LNCAP (cell line): ENCODE measurements at regions not wholly inside any gene's neighbourhood (a gene's known extent, or its start where the extent isn't known, plus 50 kb on each side); places are given as distances from the start of the nearest gene placed in this dataset.

Experiments used
- CTCF ChIP-seq: fragments of 450-650 bp; IDR thresholded peaks from 2 replicates; pipeline ENCODE4 v1.5.1; 2017; ENCODE audit warnings: mild to moderate bottlenecking

GRCh38 chr4:72942565-72942964, 127.0 kb downstream of the COX18 start:
- TF ChIP-seq CTCF, result no peak

DNA sequence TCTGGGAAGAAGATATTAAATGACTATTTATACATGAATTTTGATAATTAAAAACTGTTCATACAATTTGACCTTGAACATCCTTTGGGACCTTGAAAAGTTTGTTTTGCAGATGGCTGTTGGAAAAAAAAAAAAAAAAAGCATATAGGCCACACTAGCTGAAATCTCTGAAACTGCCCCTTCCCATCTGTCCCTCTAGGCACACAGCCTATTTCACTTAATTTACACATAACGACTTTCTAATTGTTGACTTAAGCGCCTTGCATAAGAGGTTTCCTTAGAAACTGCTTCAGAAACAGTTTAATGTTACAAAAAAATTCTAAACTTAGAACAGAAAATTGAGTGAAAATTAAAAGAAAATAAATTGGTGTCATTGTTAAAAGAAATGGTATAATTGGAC, 131.0 kb downstream of the COX18 start:
- no peak for TF ChIP-seq CTCF

DNA sequence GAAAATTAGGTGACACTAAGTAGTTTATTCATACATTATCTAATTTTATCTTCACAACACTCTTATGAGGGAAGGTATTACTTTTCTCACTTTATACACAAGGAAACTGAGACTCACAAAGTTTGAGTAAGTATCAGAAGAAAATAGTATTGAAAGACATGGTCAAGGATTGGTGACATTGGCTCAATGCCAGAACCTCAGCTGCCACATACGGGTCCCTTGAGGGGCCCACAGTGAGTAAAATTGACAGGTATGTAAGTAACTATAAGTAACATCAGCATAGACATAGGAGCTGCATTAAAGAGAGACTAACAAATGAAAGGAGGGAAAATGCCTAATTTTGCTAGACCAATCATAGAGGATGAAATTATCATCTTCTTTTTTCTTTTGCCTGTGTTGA, 134.1 kb downstream of the COX18 start:
- no peak for TF ChIP-seq CTCF

- no peak for TF ChIP-seq CTCF
Observed at GRCh38 chr4:72933029-72933428, 136.5 kb downstream of the COX18 start.

DNA sequence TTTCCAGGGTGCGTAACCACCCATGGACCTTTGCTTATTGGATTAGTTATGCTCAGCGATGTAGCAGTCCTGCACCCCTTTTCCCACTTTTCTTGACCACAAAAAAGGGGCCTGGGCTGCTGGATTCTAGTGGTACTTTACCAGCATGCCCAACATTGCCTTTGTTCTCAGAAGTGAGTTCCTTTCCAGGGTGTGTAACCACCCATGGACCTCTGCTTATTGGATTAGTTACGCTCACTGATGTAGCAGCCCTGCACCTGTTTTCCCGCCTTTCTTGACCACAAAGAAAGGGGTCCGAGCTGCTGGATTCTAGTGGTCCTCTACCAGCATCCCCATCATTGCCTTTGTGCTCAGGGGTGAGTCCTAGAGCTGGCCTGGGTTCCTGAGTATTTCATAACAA, 138.2 kb downstream of the COX18 start:
- TF ChIP-seq CTCF, result no peak

DNA sequence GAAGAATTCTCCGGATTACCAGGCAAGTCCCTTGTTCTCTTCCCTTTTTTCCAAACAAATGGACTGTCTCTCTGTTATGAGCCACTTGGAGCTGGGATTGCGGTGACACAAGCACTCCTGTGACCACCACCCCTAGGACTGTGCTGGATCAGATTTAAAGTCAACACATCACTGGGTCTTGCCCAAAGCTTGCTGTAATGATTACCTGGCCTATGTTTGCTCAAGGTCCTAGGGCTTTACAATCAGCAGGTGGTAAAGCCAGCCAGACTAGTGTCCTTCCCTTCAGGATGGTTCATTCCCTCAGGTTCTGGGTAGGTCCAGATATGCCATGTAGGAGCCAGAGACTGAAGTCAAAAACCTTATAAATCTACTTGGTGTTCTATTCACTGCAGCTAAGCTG, 144.7 kb downstream of the COX18 start:
- no peak for TF ChIP-seq CTCF

- TF ChIP-seq CTCF, result no peak
Observed at GRCh38 chr4:72919937-72920336, 149.6 kb downstream of the COX18 start.

GRCh38 chr4:72919464-72919863, 150.1 kb downstream of the COX18 start:
- TF ChIP-seq CTCF, result no peak
